ENCODE measurements at regions not wholly inside any gene's neighbourhood (a gene's known extent, or its start where the extent isn't known, plus 50 kb on each side); places are given as distances from the start of the nearest gene placed in this dataset.

- TF ChIP-seq CTCF (IDR thresholded peaks at IDR 0.05 in 8 of 11, conservative IDR thresholded peaks at IDR 0.05 in 3 of 11) = no peak
- TF ChIP-seq POLR2A (IDR thresholded peaks at IDR 0.05) = no peak
These were observed 857.8 kb downstream of the SLC6A15 start for GRCh38 chr12:84054811-84055210.

Measured in spleen (tissue), 7 donors.